ENCODE measurements at regions not wholly inside any gene's neighbourhood (a gene's known extent, or its start where the extent isn't known, plus 50 kb on each side); places are given as distances from the start of the nearest gene placed in this dataset.
A peak's percentile ranks its signal among the peaks of the same experiment; 100 is the strongest.

GRCh38 chr6:66396145-66396544 is 689.1 kb upstream of the EYS start:
- Histone ChIP-seq H3K56ac (replicated peaks; ENCODE audit: insufficient read length, low read depth, low read length) (no peak overlapping the region), H3K79me1 (ENCODE audit: low read depth, low read length) (no peaks in the 10 kb centered on the region), H3K4ac (replicated peaks; ENCODE audit: insufficient read length, low read depth, low read length) (no peak overlapping the region), H2AK5ac (ENCODE audit: low read depth, low read length) (no peak overlapping the region), H3K23me2 (ENCODE audit: low read depth, low read length) (no peaks in the 10 kb centered on the region), H2AFZ (ENCODE audit: low read length) (0 out of 2 replicates have a peak overlapping the region, but pooled peaks have one; percentile 78), H3K27ac (ENCODE audit: low read depth, low read length) (no peak overlapping the region), H3K36me3 (ENCODE audit: control insufficient read depth in 2 of 4, insufficient read depth in 4 of 4, low read length in 3 of 4) (no peaks in the 10 kb centered on the region), H3K4me1 (replicated peaks in 1 of 4; ENCODE audit: control insufficient read depth in 3 of 4, insufficient read depth in 4 of 4, low read length in 3 of 4) (no peaks in the 10 kb centered on the region; a peak in 1 of 7 replicates), H2BK120ac (replicated peaks; ENCODE audit: low read depth, low read length) (no peak overlapping the region), H3K4me3 (ENCODE audit: extremely low read depth in 1 of 4, insufficient read depth in 2 of 4, low read depth in 3 of 4, low read length in 4 of 4) (no peak overlapping the region), H2BK20ac (ENCODE audit: low read length) (no peak overlapping the region), H4K5ac (ENCODE audit: insufficient read length, low read depth, low read length) (no peak overlapping the region), H3K79me2 (ENCODE audit: control insufficient read depth in 1 of 2, insufficient read depth in 2 of 2, low read length in 2 of 2) (no peaks in the 10 kb centered on the region), H3K27me3 (replicated peaks in 1 of 4; ENCODE audit: control insufficient read depth in 3 of 4, extremely low read depth in 1 of 4, insufficient read depth in 3 of 4, low read length in 3 of 4) (no peaks in the 10 kb centered on the region), H3K9me3 (ENCODE audit: insufficient read depth in 2 of 2, low read depth in 1 of 2, low read length in 1 of 2) (no peaks in the 10 kb centered on the region), H4K8ac (ENCODE audit: extremely low read depth, insufficient read depth, low read length) (peak overlapping the region; percentile 57), H2BK15ac (ENCODE audit: low read length) (no peak overlapping the region), H2BK5ac (ENCODE audit: low read depth, low read length) (no peak overlapping the region), H3K9ac (replicated peaks in 1 of 4; ENCODE audit: extremely low read depth in 1 of 4, low read depth in 3 of 4, low read length in 3 of 4) (no peak overlapping the region), H4K91ac (replicated peaks; ENCODE audit: insufficient read length, low read length) (no peak overlapping the region), H4K20me1 (replicated peaks in 1 of 2; ENCODE audit: control insufficient read depth in 1 of 2, insufficient read depth in 2 of 2, low read length in 2 of 2) (no peaks in the 10 kb centered on the region), H3K14ac (ENCODE audit: insufficient read length) (no peak overlapping the region), H3K18ac (ENCODE audit: extremely low read depth, low read length) (no peak overlapping the region), H3K23ac (ENCODE audit: insufficient read length) (no peak overlapping the region), H3K4me2 (ENCODE audit: insufficient read depth in 1 of 2, low read depth in 2 of 2, low read length in 2 of 2) (no peak overlapping the region), H2BK12ac (ENCODE audit: low read depth, low read length) (no peak overlapping the region)
- TF ChIP-seq JUND (IDR thresholded peaks at IDR 0.05; ENCODE audit: low read length): no peak
- POLR2A ChIA-PET (ENCODE audit: partially characterized antibody): no interaction called here
- FAIRE-seq (no peak), DNase-seq (ENCODE audit: low read depth in 1 of 2, low spot score in 2 of 2) (no peak)
- CTCF ChIA-PET (ENCODE audit: partially characterized antibody): interaction anchor here (0.6 kb wide), 1 partner anchor 48 kb away, joined by 3 read pairs; no protein-coding TSS in a partner anchor
- WGBS, 2 experiments (ENCODE audit: extremely low coverage in 1 of 2, insufficient coverage in 1 of 2, insufficient read length in 1 of 2, insufficient replicate concordance in 2 of 2, low coverage in 1 of 2, low lambda C conversion rate in 2 of 2, missing lambda C conversion rate in 1 of 2): 92% methylated on average over 6 of the region's 6 CpGs; no CpG with 5 or more reads in 1 of the 2 experiments

All from H1 (cell line).